HG03097 (cell line): ENCODE measurements at regions not wholly inside any gene's neighbourhood (a gene's known extent, or its start where the extent isn't known, plus 50 kb on each side); places are given as distances from the start of the nearest gene placed in this dataset.
"Not testable (repeated sequence)": the region's sequence is repeated elsewhere in the genome, so short reads cannot be mapped to it uniquely, and the experiment has no call there.

ENCODE experiments used
- ATAC-seq: cut with Tn5 transposase; IDR thresholded peaks from one replicate; pipeline ENCODE4 v1.9.1; 2021; ENCODE audit not compliant: unreplicated experiment, low FRiP score

GRCh38 chr9:40909821-40910220 is 218.7 kb downstream of the FOXD4L6 start:
- ATAC-seq, result no peak

- ATAC-seq, result not testable (repeated sequence)
Measured at GRCh38 chr9:40909111-40909510, 219.4 kb downstream of the FOXD4L6 start.

- no peak for ATAC-seq
Measured at GRCh38 chr9:40907657-40908624, 220.5 kb downstream of the FOXD4L6 start.

GRCh38 chr9:40906879-40907278 is 221.6 kb downstream of the FOXD4L6 start:
- not testable (repeated sequence) for ATAC-seq

GRCh38 chr9:40892315-40892714 is 236.2 kb downstream of the FOXD4L6 start:
- not testable (repeated sequence) for ATAC-seq

- not testable (repeated sequence) for ATAC-seq
Measured at GRCh38 chr9:40885858-40886257, 242.6 kb downstream of the FOXD4L6 start.

GRCh38 chr9:40884902-40885490 is 243.5 kb downstream of the FOXD4L6 start:
- ATAC-seq, result not testable (repeated sequence)

- ATAC-seq, result no peak
Measured at GRCh38 chr9:40884072-40884901, 244.2 kb downstream of the FOXD4L6 start.

- not testable (repeated sequence) for ATAC-seq
Measured at GRCh38 chr9:40883423-40884071, 244.9 kb downstream of the FOXD4L6 start.

GRCh38 chr9:40873753-40874295 is 254.7 kb downstream of the FOXD4L6 start:
- not testable (repeated sequence) for ATAC-seq

GRCh38 chr9:40868437-40868836 is 260.0 kb downstream of the FOXD4L6 start:
- not testable (repeated sequence) for ATAC-seq
